Progenitor cell of endocrine pancreas (in vitro differentiated cells): ENCODE measurements at regions not wholly inside any gene's neighbourhood (a gene's known extent, or its start where the extent isn't known, plus 50 kb on each side); places are given as distances from the start of the nearest gene placed in this dataset.

Experiments used
- DNase-seq: peaks from one replicate; pipeline ENCODE4 v3.0.0; 2021; ENCODE audit warnings: low spot score; ENCODE audit not compliant: unreplicated experiment
- H3K27ac Mint-ChIP-seq: 2 replicates; pipeline ENCODE4 v1.8.0; 2021; ENCODE audit warnings: mild to moderate bottlenecking, moderate library complexity, mixed read lengths
- H3K27me3 Mint-ChIP-seq: 2 replicates; pipeline ENCODE4 v1.8.0; 2021; ENCODE audit warnings: mixed read lengths
- H3K36me3 Mint-ChIP-seq: 2 replicates; pipeline ENCODE4 v1.8.0; 2022; ENCODE audit warnings: mixed read lengths; ENCODE audit not compliant: insufficient read depth
- H3K4me1 Mint-ChIP-seq: 2 replicates; pipeline ENCODE4 v1.8.0; 2021; ENCODE audit warnings: low read depth, mixed read lengths
- H3K4me3 Mint-ChIP-seq: 2 replicates; pipeline ENCODE4 v1.8.0; 2021; ENCODE audit warnings: low read depth, mild to moderate bottlenecking, moderate library complexity, mixed read lengths
- H3K9me3 Mint-ChIP-seq: 2 replicates; pipeline ENCODE4 v1.8.0; 2021; ENCODE audit warnings: low read depth, mixed read lengths
- CTCF ChIP-seq: fragments of 200-600 bp; sonication (generic); IDR thresholded peaks from one replicate; pipeline ENCODE4 v1.5.0; 2021; ENCODE audit warnings: antibody characterized with exemption, mild to moderate bottlenecking; ENCODE audit not compliant: unreplicated experiment

DNA sequence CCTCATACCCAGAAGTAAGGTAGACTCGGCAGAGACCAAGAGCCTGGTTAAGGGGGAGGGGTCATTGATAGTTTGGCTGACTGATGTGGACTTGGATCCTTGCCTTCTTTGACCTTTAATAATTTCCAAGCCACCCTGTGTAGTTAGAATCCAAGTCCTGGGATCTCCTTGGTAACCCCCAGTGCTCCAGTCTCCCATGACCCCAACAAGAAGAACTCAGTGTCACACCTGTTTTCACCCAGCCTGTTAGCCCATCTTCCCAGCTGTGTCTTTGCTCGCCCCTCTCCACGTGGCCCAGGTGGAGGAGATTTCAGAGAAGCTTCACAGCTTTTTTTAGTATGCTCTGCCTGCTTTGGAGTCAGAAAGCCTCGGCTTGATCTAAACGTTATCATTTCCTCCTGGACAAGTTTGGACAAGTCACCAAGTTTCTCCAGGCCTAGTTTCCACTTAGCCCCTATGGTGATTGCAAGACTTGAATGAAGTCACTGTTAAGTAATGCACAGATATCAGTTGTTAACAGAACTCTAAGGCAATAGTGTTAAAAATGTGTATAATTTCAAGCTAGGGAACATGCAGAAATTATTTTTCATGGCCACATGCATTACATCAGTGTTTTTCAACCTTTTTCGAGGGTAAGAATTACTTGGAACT, 170.0 kb downstream of the TMEM38B start:
- no peak overlapping the region for H3K4me3 Mint-ChIP-seq
- no peaks in the 10 kb centered on the region for H3K27me3 Mint-ChIP-seq
- TF ChIP-seq CTCF: no peak
- no peaks in the 10 kb centered on the region for H3K4me1 Mint-ChIP-seq
- H3K27ac Mint-ChIP-seq: no peak overlapping the region
- H3K36me3 Mint-ChIP-seq: no peaks in the 10 kb centered on the region
- H3K9me3 Mint-ChIP-seq: no peaks in the 10 kb centered on the region
- no peak for DNase-seq

DNA sequence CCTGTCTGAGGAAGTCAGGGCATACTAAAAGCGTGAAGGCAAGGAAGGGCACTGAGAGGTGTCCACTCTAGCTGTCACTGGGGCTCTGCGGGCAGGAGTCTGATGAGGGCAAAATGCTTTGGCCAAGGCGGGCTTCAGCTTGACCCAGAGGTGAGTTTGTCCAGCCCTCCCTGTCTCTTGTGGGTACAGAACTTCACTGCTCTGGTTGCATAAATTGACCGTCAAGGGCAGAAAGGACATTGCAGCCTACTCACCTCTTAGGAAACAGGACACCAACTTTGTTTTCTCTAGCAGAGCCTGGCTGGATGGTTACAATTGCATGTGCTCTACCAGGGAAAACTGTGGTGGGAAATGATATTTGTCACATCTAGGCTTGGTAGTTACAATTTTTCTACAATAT, 170.9 kb downstream of the TMEM38B start:
- no peaks in the 10 kb centered on the region for H3K27me3 Mint-ChIP-seq
- H3K9me3 Mint-ChIP-seq: no peaks in the 10 kb centered on the region
- DNase-seq: no peak
- no peak overlapping the region for H3K27ac Mint-ChIP-seq
- no peaks in the 10 kb centered on the region for H3K4me1 Mint-ChIP-seq
- no peaks in the 10 kb centered on the region for H3K36me3 Mint-ChIP-seq
- TF ChIP-seq CTCF: no peak
- H3K4me3 Mint-ChIP-seq: no peak overlapping the region

DNA sequence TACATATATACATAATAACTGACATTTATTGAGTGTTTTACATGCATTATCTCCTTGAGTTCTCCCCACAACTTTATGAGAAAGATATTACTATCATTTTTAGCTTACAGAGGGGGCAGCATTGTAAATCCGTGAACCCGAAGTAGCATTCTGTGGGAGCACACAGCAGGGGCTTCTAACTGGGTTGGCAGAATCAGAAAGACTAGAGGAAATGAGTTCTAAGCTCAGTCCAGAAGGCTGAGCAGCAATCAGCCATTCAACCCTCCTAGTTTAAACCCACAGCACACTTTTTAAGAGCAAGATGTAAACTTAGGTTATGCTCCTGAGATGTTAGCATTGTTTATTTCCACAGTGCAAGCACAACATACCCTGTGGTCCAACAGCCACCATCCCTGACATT, 177.2 kb downstream of the TMEM38B start:
- no peak for TF ChIP-seq CTCF
- peaks cover 8% of the 10 kb centered on the region for H3K4me1 Mint-ChIP-seq
- no peak for DNase-seq
- H3K27ac Mint-ChIP-seq: no peak overlapping the region
- H3K36me3 Mint-ChIP-seq: no peaks in the 10 kb centered on the region
- no peaks in the 10 kb centered on the region for H3K27me3 Mint-ChIP-seq
- H3K4me3 Mint-ChIP-seq: no peak overlapping the region
- H3K9me3 Mint-ChIP-seq: no peaks in the 10 kb centered on the region

GRCh38 chr9:105873801-105874200, 179.5 kb downstream of the TMEM38B start:
- Mint-ChIP-seq H3K36me3 (no peaks in the 10 kb centered on the region), H3K9me3 (no peaks in the 10 kb centered on the region), H3K27me3 (no peaks in the 10 kb centered on the region), H3K4me3 (no peak overlapping the region), H3K27ac (no peak overlapping the region), H3K4me1 (peaks cover 8% of the 10 kb centered on the region)
- no peak for TF ChIP-seq CTCF
- no peak for DNase-seq

GRCh38 chr9:105877721-105878120, 183.4 kb downstream of the TMEM38B start:
- Mint-ChIP-seq H3K4me3 (no peak overlapping the region), H3K27me3 (no peaks in the 10 kb centered on the region), H3K4me1 (peaks cover 5% of the 10 kb centered on the region), H3K9me3 (no peaks in the 10 kb centered on the region), H3K27ac (no peak overlapping the region), H3K36me3 (no peaks in the 10 kb centered on the region)
- TF ChIP-seq CTCF: no peak
- no peak for DNase-seq
